HCT116 (cell line): ENCODE measurements at regions not wholly inside any gene's neighbourhood (a gene's known extent, or its start where the extent isn't known, plus 50 kb on each side); places are given as distances from the start of the nearest gene placed in this dataset.

Source experiments
- CEBPB ChIP-seq: IDR thresholded peaks from 2 replicates; pipeline ENCODE4 v1.6.1; 2012; ENCODE audit warnings: low read depth
- EGR1 ChIP-seq: IDR thresholded peaks from 2 replicates; pipeline ENCODE4 v1.6.1; 2012; ENCODE audit warnings: low read depth
- FOSL1 ChIP-seq: IDR thresholded peaks from 2 replicates; pipeline ENCODE4 v1.6.1; 2012; ENCODE audit warnings: low read depth
- JUND ChIP-seq: IDR thresholded peaks from 2 replicates; pipeline ENCODE4 v1.6.1; 2012
- POLR2A ChIP-seq: IDR thresholded peaks from 2 replicates; pipeline ENCODE4 v1.7.0; 2011; ENCODE audit warnings: borderline replicate concordance; ENCODE audit not compliant: insufficient read depth, insufficient read length; ENCODE audit errors: extremely low read depth
- RAD21 ChIP-seq: IDR thresholded peaks from 2 replicates; pipeline ENCODE4 v1.6.1; 2012; ENCODE audit warnings: low read depth, mild to moderate bottlenecking
- TCF7L2 ChIP-seq: IDR thresholded peaks from 2 replicates; pipeline ENCODE4 v1.7.0; 2011; ENCODE audit warnings: borderline replicate concordance, inconsistent platforms; ENCODE audit not compliant: insufficient read depth, insufficient read length; ENCODE audit errors: extremely low read depth
- YY1 ChIP-seq: IDR thresholded peaks from 2 replicates; pipeline ENCODE4 v1.6.1; 2011; ENCODE audit warnings: low read length, low read depth, moderate library complexity, mild to moderate bottlenecking; ENCODE audit not compliant: insufficient replicate concordance; ENCODE audit errors: extremely low read depth
- ZNF274 ChIP-seq: fragments of 200-500 bp; sonication (Bioruptor generic); IDR thresholded peaks from 2 replicates; pipeline ENCODE4 v1.6.1; 2014; ENCODE audit warnings: mild to moderate bottlenecking, low read depth, low read length, inconsistent platforms
- TF ChIP-seq, protein P1 (sequence below): IDR thresholded peaks from 2 replicates; pipeline ENCODE4 v1.6.1; 2012; ENCODE audit warnings: low read depth
- TF ChIP-seq, protein P2 (sequence below): IDR thresholded peaks from 2 replicates; pipeline ENCODE4 v1.6.1; 2011; ENCODE audit warnings: mild to moderate bottlenecking, low read length, moderate library complexity; ENCODE audit not compliant: insufficient replicate concordance; ENCODE audit errors: extremely low read depth

DNA sequence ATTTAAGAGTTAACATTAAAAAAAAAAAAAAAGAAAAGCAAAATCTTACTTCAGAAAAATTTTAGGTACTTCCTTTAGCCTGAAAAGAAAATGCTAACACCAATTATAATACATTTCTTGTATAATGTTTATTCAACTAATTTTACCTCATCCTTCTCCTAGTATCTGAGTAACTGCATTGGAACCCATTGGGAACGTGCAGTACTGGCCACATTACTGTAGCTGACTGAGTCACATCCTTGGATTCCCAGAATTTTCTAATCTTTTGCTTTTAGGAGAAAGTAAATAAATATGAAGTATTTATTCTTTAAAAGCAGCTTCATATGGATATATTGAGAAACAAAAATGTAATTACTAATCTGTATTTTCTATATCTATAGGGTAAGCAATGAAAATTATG, 82.6 kb upstream of the SLITRK2 start (continued):
- TF ChIP-seq, protein P1, sequence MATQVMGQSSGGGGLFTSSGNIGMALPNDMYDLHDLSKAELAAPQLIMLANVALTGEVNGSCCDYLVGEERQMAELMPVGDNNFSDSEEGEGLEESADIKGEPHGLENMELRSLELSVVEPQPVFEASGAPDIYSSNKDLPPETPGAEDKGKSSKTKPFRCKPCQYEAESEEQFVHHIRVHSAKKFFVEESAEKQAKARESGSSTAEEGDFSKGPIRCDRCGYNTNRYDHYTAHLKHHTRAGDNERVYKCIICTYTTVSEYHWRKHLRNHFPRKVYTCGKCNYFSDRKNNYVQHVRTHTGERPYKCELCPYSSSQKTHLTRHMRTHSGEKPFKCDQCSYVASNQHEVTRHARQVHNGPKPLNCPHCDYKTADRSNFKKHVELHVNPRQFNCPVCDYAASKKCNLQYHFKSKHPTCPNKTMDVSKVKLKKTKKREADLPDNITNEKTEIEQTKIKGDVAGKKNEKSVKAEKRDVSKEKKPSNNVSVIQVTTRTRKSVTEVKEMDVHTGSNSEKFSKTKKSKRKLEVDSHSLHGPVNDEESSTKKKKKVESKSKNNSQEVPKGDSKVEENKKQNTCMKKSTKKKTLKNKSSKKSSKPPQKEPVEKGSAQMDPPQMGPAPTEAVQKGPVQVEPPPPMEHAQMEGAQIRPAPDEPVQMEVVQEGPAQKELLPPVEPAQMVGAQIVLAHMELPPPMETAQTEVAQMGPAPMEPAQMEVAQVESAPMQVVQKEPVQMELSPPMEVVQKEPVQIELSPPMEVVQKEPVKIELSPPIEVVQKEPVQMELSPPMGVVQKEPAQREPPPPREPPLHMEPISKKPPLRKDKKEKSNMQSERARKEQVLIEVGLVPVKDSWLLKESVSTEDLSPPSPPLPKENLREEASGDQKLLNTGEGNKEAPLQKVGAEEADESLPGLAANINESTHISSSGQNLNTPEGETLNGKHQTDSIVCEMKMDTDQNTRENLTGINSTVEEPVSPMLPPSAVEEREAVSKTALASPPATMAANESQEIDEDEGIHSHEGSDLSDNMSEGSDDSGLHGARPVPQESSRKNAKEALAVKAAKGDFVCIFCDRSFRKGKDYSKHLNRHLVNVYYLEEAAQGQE: no peak
- TF ChIP-seq ZNF274: no peak
- no peak for TF ChIP-seq FOSL1
- no peak for TF ChIP-seq TCF7L2
- TF ChIP-seq, protein P2, sequence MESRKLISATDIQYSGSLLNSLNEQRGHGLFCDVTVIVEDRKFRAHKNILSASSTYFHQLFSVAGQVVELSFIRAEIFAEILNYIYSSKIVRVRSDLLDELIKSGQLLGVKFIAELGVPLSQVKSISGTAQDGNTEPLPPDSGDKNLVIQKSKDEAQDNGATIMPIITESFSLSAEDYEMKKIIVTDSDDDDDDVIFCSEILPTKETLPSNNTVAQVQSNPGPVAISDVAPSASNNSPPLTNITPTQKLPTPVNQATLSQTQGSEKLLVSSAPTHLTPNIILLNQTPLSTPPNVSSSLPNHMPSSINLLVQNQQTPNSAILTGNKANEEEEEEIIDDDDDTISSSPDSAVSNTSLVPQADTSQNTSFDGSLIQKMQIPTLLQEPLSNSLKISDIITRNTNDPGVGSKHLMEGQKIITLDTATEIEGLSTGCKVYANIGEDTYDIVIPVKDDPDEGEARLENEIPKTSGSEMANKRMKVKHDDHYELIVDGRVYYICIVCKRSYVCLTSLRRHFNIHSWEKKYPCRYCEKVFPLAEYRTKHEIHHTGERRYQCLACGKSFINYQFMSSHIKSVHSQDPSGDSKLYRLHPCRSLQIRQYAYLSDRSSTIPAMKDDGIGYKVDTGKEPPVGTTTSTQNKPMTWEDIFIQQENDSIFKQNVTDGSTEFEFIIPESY: no peak
- TF ChIP-seq CEBPB: no peak
- TF ChIP-seq JUND: no peak
- TF ChIP-seq POLR2A: no peak
- TF ChIP-seq EGR1: no peak
- no peak for TF ChIP-seq RAD21
- TF ChIP-seq YY1: no peak
